H1 (cell line): ENCODE measurements at regions not wholly inside any gene's neighbourhood (a gene's known extent, or its start where the extent isn't known, plus 50 kb on each side); places are given as distances from the start of the nearest gene placed in this dataset.
A peak's percentile ranks its signal among the peaks of the same experiment; 100 is the strongest.

Source experiments
- CTCF ChIA-PET: fragments of 300-600 bp; sonication (Branson Sonifier 250); formaldehyde crosslinking; loops from one replicate; lab custom pipeline; 2021; ENCODE audit not compliant: partially characterized antibody; lab: Charles Lee
- POLR2A ChIA-PET: fragments of 300-600 bp; sonication (Branson Sonifier 250); formaldehyde crosslinking; loops from one replicate; lab custom pipeline; 2021; ENCODE audit warnings: inconsistent platforms; ENCODE audit not compliant: partially characterized antibody; lab: Charles Lee
- DNase-seq, 2 experiments: peaks; one replicate each; pipeline versions ENCODE4 v3.0.0 to v3.0.0-alpha.2; 2010 to 2022; ENCODE audit warnings: low spot score in 2 of 2, low read depth in 1 of 2, mixed read lengths in 1 of 2
- FAIRE-seq: peaks from 2 replicates; lab custom pipeline; 2011; peaks lifted over from hg19 to GRCh38; lab: Jason Lieb, UNC
- H2AFZ ChIP-seq: 2 replicates; pipeline ENCODE4 v1.8.1; 2012; ENCODE audit warnings: low read length, inconsistent platforms
- H2AK5ac ChIP-seq: 2 replicates; pipeline ENCODE4 v1.6.1; 2013; ENCODE audit warnings: low read depth, low read length
- H2BK120ac ChIP-seq: replicated peaks from 2 replicates; pipeline ENCODE3; 2013; ENCODE audit warnings: low read depth, low read length, inconsistent platforms
- H2BK12ac ChIP-seq: 2 replicates; pipeline ENCODE4 v1.6.1; 2013; ENCODE audit warnings: low read depth, low read length
- H2BK15ac ChIP-seq: 2 replicates; pipeline ENCODE4 v1.6.1; 2013; ENCODE audit warnings: low read length
- H2BK20ac ChIP-seq: 2 replicates; pipeline ENCODE4 v1.6.1; 2013; ENCODE audit warnings: low read length
- H2BK5ac ChIP-seq: 2 replicates; pipeline ENCODE4 v1.6.1; 2013; ENCODE audit warnings: low read depth, low read length
- H3K14ac ChIP-seq: 2 replicates; pipeline ENCODE4 v1.6.1; 2013; ENCODE audit warnings: inconsistent platforms; ENCODE audit not compliant: insufficient read length
- H3K18ac ChIP-seq: 2 replicates; pipeline ENCODE4 v1.6.1; 2013; ENCODE audit warnings: low read length; ENCODE audit errors: extremely low read depth
- H3K23ac ChIP-seq: 2 replicates; pipeline ENCODE4 v1.6.1; 2013; ENCODE audit warnings: inconsistent platforms; ENCODE audit not compliant: insufficient read length
- H3K23me2 ChIP-seq: 2 replicates; pipeline ENCODE4 v1.6.1; 2013; ENCODE audit warnings: low read depth, low read length
- H3K27ac ChIP-seq: 2 replicates; pipeline ENCODE4 v1.6.1; 2011; ENCODE audit warnings: low read depth, low read length, inconsistent platforms
- H3K27me3 ChIP-seq, 4 experiments: replicated peaks in 1 of 4; 1 replicate in 1 of 4; 2 replicates in 3 of 4; pipeline versions ENCODE4 v1.6.1 to v1.8.1; 2011 to 2013; ENCODE audit warnings: low read length in 3 of 4, mild to moderate bottlenecking in 3 of 4, inconsistent platforms in 2 of 4, mixed read lengths in 2 of 4, moderate library complexity in 1 of 4; ENCODE audit not compliant: control insufficient read depth in 3 of 4, insufficient read depth in 3 of 4; ENCODE audit errors: extremely low read depth in 1 of 4
- H3K36me3 ChIP-seq, 4 experiments: 2 replicates each; pipeline versions ENCODE4 v1.6.1 to v1.8.1; 2011 to 2013; ENCODE audit warnings: mild to moderate bottlenecking in 4 of 4, low read length in 3 of 4, moderate library complexity in 2 of 4, control low read depth in 1 of 4, inconsistent platforms in 1 of 4; ENCODE audit not compliant: insufficient read depth in 4 of 4, control insufficient read depth in 2 of 4
- H3K4ac ChIP-seq: replicated peaks from 2 replicates; pipeline ENCODE3; 2013; ENCODE audit warnings: low read length, low read depth, mixed read lengths, inconsistent platforms; ENCODE audit not compliant: insufficient read length
- H3K4me1 ChIP-seq, 4 experiments: replicated peaks in 1 of 4; 1 replicate in 1 of 4; 2 replicates in 3 of 4; pipeline versions ENCODE4 v1.6.1 to v1.8.1; 2011 to 2013; ENCODE audit warnings: low read length in 3 of 4, inconsistent platforms in 2 of 4, mixed read lengths in 1 of 4; ENCODE audit not compliant: insufficient read depth in 4 of 4, control insufficient read depth in 3 of 4
- H3K4me2 ChIP-seq, 2 experiments: 2 replicates each; pipeline versions ENCODE4 v1.6.1 to v1.8.1; 2011 to 2013; ENCODE audit warnings: low read depth in 2 of 2, low read length in 2 of 2, control low read depth in 1 of 2, inconsistent platforms in 1 of 2, mild to moderate bottlenecking in 1 of 2; ENCODE audit not compliant: insufficient read depth in 1 of 2
- H3K4me3 ChIP-seq, 4 experiments: fragments of 200-600, 300-600 bp in 1 of 4; sonication (generic), shearing (Covaris generic), sonication (Bioruptor Twin) in 1 of 4; 2 replicates each; pipeline versions ENCODE4 v1.5.1 to v1.8.1; 2011 to 2016; ENCODE audit warnings: low read length in 4 of 4, low read depth in 3 of 4, control low read depth in 2 of 4, inconsistent platforms in 2 of 4, mild to moderate bottlenecking in 2 of 4, mixed read lengths in 1 of 4, moderate library complexity in 1 of 4; ENCODE audit not compliant: insufficient read depth in 2 of 4; ENCODE audit errors: extremely low read depth in 1 of 4
- H3K56ac ChIP-seq: replicated peaks from 2 replicates; pipeline ENCODE3; 2013; ENCODE audit warnings: low read depth, mild to moderate bottlenecking, mixed read lengths, low read length, inconsistent platforms; ENCODE audit not compliant: insufficient read length
- H3K79me1 ChIP-seq: 2 replicates; pipeline ENCODE4 v1.6.1; 2013; ENCODE audit warnings: low read depth, low read length, control low read depth
- H3K79me2 ChIP-seq, 2 experiments: 2 replicates each; pipeline versions ENCODE4 v1.6.1 to v1.8.1; 2012 to 2013; ENCODE audit warnings: low read length in 2 of 2, mild to moderate bottlenecking in 2 of 2, inconsistent platforms in 1 of 2; ENCODE audit not compliant: insufficient read depth in 2 of 2, control insufficient read depth in 1 of 2
- H3K9ac ChIP-seq, 4 experiments: replicated peaks in 1 of 4; 1 replicate in 1 of 4; 2 replicates in 3 of 4; pipeline versions ENCODE4 v1.6.1 to v1.8.1; 2011 to 2013; ENCODE audit warnings: low read depth in 3 of 4, low read length in 3 of 4, control low read depth in 2 of 4, mild to moderate bottlenecking in 2 of 4, moderate library complexity in 2 of 4, inconsistent platforms in 1 of 4; ENCODE audit errors: extremely low read depth in 1 of 4
- H3K9me3 ChIP-seq, 2 experiments: 2 replicates each; pipeline versions ENCODE4 v1.6.1 to v1.8.1; 2012 to 2013; ENCODE audit warnings: mild to moderate bottlenecking in 2 of 2, moderate library complexity in 2 of 2, control low read depth in 1 of 2, inconsistent platforms in 1 of 2, low read depth in 1 of 2, low read length in 1 of 2, mixed read lengths in 1 of 2; ENCODE audit not compliant: insufficient read depth in 2 of 2
- H4K20me1 ChIP-seq, 2 experiments: replicated peaks in 1 of 2; 2 replicates each; pipeline versions ENCODE3 to v1.8.1; 2011 to 2013; ENCODE audit warnings: inconsistent platforms in 2 of 2, low read length in 2 of 2, mild to moderate bottlenecking in 1 of 2; ENCODE audit not compliant: insufficient read depth in 2 of 2, control insufficient read depth in 1 of 2
- H4K5ac ChIP-seq: 2 replicates; pipeline ENCODE4 v1.6.1; 2013; ENCODE audit warnings: low read length, low read depth, mixed read lengths, inconsistent platforms; ENCODE audit not compliant: insufficient read length
- H4K8ac ChIP-seq: 2 replicates; pipeline ENCODE4 v1.8.0; 2013; ENCODE audit warnings: mild to moderate bottlenecking, moderate library complexity, low read length, inconsistent platforms; ENCODE audit not compliant: insufficient read depth; ENCODE audit errors: extremely low read depth
- H4K91ac ChIP-seq: replicated peaks from 2 replicates; pipeline ENCODE3; 2013; ENCODE audit warnings: low read length, mixed read lengths, inconsistent platforms; ENCODE audit not compliant: insufficient read length
- GTF2F1 ChIP-seq: IDR thresholded peaks from 2 replicates; pipeline ENCODE4 v1.6.1; 2012; ENCODE audit warnings: low read depth, low read length, improper control_type of control experiment, borderline replicate concordance
- TEAD4 ChIP-seq: IDR thresholded peaks from 2 replicates; pipeline ENCODE4 v1.6.1; 2012; ENCODE audit warnings: low read depth, low read length, inconsistent platforms, mixed read lengths
- WGBS, 2 experiments: shearing (Covaris generic) in 1 of 2; methylation state at CpG; one replicate each; pipeline versions ENCODE4 v1.1.6 to v1.1.7; 2013 to 2015; ENCODE audit warnings: low lambda C conversion rate in 2 of 2, mixed read lengths in 2 of 2, inconsistent platforms in 1 of 2, low coverage in 1 of 2, missing lambda C conversion rate in 1 of 2; ENCODE audit not compliant: insufficient replicate concordance in 2 of 2, insufficient coverage in 1 of 2, insufficient read length in 1 of 2; ENCODE audit errors: extremely low coverage in 1 of 2, missing lambda C conversion rate in 1 of 2; 5-methylcytosine and 5-hydroxymethylcytosine counted together

GRCh38 chr1:98211271-98211845 lies 290.5 kb upstream of the DPYD start:
- no peaks in the 10 kb centered on the region for H4K20me1 ChIP-seq
- no peak overlapping the region for H3K9ac ChIP-seq
- H3K23ac ChIP-seq, result no peak overlapping the region
- H2BK12ac ChIP-seq, result no peak overlapping the region; the same call in 1 of the 2 replicates
- TF ChIP-seq GTF2F1, result no peak
- 0 out of 2 replicates have a peak, but pooled peaks have one; percentile 14 for TF ChIP-seq TEAD4
- H4K91ac ChIP-seq, result no peak overlapping the region
- H2BK120ac ChIP-seq, result no peak overlapping the region
- no peak overlapping the region for H3K27ac ChIP-seq
- H4K5ac ChIP-seq, result no peak overlapping the region
- H2AFZ ChIP-seq, result no peak overlapping the region
- H3K4me3 ChIP-seq, result no peak overlapping the region
- no peaks in the 10 kb centered on the region for H3K23me2 ChIP-seq
- 86 to 100% methylated on average over 1 to 2 of the region's 2 CpGs for WGBS, 2 experiments
- H4K8ac ChIP-seq, result no peak overlapping the region
- H3K27me3 ChIP-seq, result peaks cover 0 to 5% (median 3%) of the 10 kb centered on the region in 4 experiments; a peak in 3 of 7 replicates
- DNase-seq (no peak), FAIRE-seq (no peak)
- H3K79me1 ChIP-seq, result no peaks in the 10 kb centered on the region
- H3K4me1 ChIP-seq, result peaks cover 0 to 4% (median 2%) of the 10 kb centered on the region in 4 experiments; a peak in 2 of 7 replicates
- no peak overlapping the region for H3K56ac ChIP-seq
- H2AK5ac ChIP-seq, result no peak overlapping the region
- POLR2A ChIA-PET, result no interaction called here
- no peak overlapping the region for H2BK20ac ChIP-seq
- no peak overlapping the region for H3K4me2 ChIP-seq
- CTCF ChIA-PET, result no interaction called here
- no peaks in the 10 kb centered on the region for H3K9me3 ChIP-seq
- no peak overlapping the region for H3K18ac ChIP-seq
- no peak overlapping the region for H3K4ac ChIP-seq
- no peak overlapping the region for H3K14ac ChIP-seq
- H2BK15ac ChIP-seq, result no peak overlapping the region
- H2BK5ac ChIP-seq, result no peak overlapping the region
- H3K79me2 ChIP-seq, result no peaks in the 10 kb centered on the region
- H3K36me3 ChIP-seq, result no peaks in the 10 kb centered on the region
